ENCODE measurements at regions not wholly inside any gene's neighbourhood (a gene's known extent, or its start where the extent isn't known, plus 50 kb on each side); places are given as distances from the start of the nearest gene placed in this dataset.

GRCh38 chr13:99630269-99630898, 129.1 kb downstream of the TM9SF2 start:
- DNase-seq = no peak

DNA sequence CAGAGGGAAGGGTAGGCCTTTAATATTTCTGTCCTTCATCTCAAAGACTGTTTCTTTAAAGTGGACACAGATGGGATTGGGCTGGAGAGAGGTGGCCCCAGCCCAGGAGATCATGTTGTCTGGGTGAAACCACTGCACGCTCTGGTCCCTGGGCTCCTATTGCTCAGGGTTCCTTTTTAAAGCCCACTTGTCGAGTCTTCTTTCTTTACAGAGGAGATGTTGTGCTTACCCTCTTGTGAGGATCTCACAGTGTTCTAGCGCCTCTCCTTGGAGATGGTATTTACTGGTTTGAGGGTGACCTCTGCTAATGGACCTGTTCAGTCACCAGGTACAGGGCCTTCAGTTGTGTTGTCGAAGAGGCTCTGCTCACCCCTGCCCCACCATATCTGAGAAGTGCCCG, 128.4 kb downstream of the TM9SF2 start:
- no peak for DNase-seq

DNA sequence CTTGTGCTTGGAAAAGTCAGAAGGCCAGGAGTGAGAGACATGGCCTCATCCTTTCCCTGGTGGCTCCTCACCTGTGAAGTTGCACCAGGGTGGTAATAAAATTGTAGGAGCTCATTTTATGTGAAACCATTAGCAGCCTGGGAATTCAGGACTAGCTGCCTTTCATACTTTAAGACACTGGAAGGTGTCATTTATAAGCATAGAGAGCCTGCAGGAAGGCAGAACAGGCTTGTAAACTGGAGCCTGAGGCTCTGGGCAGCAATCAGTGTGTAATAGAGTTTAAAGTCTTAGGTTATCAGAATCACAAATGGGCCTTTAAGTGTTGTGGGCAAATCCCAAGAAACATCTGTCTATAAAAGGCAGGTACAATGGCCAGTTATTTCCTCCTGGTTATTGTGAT, 127.2 kb downstream of the TM9SF2 start:
- DNase-seq = no peak

GRCh38 chr13:99626461-99627082, 125.3 kb downstream of the TM9SF2 start:
- DNase-seq = no peak

GRCh38 chr13:99624936-99625540, 123.8 kb downstream of the TM9SF2 start:
- DNase-seq = no peak

DNA sequence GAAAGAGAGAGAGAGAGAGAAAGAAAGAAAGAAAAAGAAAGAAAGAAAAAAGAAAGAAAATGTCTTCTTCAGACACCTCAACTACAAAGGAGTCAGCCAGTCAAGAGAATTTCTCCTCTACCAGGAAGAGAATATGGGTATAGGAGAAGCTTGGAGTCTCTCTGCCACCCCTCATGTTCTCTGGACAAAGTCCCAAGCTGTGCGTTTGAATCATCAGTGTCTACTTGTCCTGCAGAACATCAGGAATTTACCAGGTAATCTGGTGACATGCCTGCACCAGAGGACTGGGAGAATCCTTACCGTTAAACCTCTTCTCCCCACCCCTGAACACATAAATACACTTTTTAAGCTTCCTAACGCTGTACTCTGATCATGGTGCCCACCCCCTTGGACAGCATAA, 119.5 kb downstream of the TM9SF2 start:
- DNase-seq = no peak

DNA sequence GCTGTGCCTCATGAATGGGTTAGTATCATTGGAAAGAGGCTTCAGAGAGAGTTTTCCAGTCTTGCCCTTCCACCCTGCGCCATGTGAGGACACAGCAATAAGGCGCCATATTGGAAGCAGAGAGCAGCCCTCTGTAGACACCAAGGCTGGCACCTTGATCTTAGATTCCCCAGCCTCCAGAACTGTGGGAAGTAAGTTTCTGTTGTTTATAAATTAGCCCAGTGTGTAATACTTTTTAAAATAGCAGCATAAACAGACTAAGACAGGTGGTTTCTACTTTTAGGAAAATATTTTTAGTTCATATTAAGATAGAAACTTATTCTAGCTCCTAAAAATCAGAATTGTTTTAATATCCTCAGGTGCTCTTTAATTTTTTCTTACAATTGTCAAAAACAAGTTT, 117.9 kb downstream of the TM9SF2 start:
- no peak for DNase-seq

DNA sequence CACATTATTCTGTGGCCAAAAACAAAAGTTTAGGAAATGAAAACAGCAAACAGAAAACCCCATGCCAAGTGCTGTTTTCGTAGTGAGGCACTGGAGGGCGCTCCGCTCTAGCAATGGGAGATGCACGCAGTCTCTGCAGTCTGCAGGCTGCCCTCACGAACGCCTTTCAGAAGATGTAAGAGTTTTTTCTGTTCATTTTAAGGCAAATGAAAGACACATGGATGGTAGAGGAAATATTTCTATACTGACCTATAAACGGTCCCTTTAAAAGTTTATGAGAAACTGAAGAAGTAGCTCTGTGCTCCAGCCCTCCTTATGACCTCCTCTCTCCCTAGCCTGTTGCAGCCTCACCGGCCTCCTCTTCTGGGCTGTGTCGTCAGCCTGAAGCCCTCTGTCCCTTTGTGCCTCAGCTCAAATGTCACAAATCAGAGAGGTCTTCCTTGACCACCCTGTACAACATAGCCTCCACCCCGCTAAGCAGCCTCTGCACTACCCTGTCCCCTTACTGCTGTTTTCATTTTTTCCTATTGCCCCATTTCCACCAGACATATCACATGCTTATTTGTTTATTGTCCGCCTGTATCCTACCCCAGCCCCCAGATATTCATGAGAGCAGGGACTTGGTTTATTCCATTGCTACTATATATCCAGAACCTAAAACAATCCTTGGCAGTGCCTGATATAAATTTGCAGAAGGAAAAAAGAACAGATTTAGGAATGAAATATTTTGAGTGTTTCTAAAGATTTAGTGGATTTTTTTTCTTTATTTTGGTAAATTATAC, 116.4 kb downstream of the TM9SF2 start:
- DNase-seq = no peak

DNA sequence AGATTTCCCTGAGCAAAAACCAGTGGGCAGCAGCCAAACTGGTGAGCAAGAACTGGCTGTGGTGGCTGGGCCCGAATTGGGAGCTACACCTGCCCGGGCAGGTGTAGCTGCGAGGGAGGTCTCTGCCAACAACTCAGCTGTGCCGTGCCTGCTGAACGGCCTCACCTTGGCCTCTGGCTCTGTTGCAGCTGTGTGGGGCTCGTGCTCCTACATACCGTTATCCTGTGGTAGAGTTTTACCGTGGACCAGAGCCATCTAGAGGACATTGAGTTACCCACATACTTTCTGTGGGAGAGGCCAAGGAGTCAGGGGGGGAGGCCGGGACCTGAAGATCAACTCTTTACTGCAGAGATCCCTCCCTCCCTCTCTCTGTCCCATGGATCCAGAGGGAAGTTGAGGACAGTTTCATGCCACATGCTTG, 113.2 kb downstream of the TM9SF2 start:
- no peak for DNase-seq
